ENCODE measurements at regions not wholly inside any gene's neighbourhood (a gene's known extent, or its start where the extent isn't known, plus 50 kb on each side); places are given as distances from the start of the nearest gene placed in this dataset.

- no peak for TF ChIP-seq EP300 (IDR thresholded peaks at IDR 0.05)
- TF ChIP-seq, protein P1, sequence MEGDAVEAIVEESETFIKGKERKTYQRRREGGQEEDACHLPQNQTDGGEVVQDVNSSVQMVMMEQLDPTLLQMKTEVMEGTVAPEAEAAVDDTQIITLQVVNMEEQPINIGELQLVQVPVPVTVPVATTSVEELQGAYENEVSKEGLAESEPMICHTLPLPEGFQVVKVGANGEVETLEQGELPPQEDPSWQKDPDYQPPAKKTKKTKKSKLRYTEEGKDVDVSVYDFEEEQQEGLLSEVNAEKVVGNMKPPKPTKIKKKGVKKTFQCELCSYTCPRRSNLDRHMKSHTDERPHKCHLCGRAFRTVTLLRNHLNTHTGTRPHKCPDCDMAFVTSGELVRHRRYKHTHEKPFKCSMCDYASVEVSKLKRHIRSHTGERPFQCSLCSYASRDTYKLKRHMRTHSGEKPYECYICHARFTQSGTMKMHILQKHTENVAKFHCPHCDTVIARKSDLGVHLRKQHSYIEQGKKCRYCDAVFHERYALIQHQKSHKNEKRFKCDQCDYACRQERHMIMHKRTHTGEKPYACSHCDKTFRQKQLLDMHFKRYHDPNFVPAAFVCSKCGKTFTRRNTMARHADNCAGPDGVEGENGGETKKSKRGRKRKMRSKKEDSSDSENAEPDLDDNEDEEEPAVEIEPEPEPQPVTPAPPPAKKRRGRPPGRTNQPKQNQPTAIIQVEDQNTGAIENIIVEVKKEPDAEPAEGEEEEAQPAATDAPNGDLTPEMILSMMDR (IDR thresholded peaks at IDR 0.05) = no peak
Observed at GRCh38 chr13:82815791-82816190, 1066.5 kb downstream of the SLITRK1 start.

Measured in sigmoid colon (tissue), 4 donors.